Erythroblast (primary cell): ENCODE measurements at regions not wholly inside any gene's neighbourhood (a gene's known extent, or its start where the extent isn't known, plus 50 kb on each side); places are given as distances from the start of the nearest gene placed in this dataset.
"Not testable (repeated sequence)": the region's sequence is repeated elsewhere in the genome, so short reads cannot be mapped to it uniquely, and the experiment has no call there.

Experiments
- GATA1 ChIP-seq: IDR thresholded peaks from 2 replicates; pipeline ENCODE4 v1.6.1; 2011; ENCODE audit warnings: low read depth, mild to moderate bottlenecking, control low read depth, low read length, moderate library complexity
- POLR2A ChIP-seq: IDR thresholded peaks from 2 replicates; pipeline ENCODE4 v1.6.1; 2011; ENCODE audit warnings: mild to moderate bottlenecking, low read length

GRCh38 chr3:87433445-87433844, 157.1 kb upstream of the POU1F1 start:
- TF ChIP-seq POLR2A, GATA1: not testable (repeated sequence)
